ENCODE measurements at regions not wholly inside any gene's neighbourhood (a gene's known extent, or its start where the extent isn't known, plus 50 kb on each side); places are given as distances from the start of the nearest gene placed in this dataset.

- TF ChIP-seq, protein P1, sequence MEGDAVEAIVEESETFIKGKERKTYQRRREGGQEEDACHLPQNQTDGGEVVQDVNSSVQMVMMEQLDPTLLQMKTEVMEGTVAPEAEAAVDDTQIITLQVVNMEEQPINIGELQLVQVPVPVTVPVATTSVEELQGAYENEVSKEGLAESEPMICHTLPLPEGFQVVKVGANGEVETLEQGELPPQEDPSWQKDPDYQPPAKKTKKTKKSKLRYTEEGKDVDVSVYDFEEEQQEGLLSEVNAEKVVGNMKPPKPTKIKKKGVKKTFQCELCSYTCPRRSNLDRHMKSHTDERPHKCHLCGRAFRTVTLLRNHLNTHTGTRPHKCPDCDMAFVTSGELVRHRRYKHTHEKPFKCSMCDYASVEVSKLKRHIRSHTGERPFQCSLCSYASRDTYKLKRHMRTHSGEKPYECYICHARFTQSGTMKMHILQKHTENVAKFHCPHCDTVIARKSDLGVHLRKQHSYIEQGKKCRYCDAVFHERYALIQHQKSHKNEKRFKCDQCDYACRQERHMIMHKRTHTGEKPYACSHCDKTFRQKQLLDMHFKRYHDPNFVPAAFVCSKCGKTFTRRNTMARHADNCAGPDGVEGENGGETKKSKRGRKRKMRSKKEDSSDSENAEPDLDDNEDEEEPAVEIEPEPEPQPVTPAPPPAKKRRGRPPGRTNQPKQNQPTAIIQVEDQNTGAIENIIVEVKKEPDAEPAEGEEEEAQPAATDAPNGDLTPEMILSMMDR (IDR thresholded peaks at IDR 0.05): no peak
- TF ChIP-seq EZH2 (IDR thresholded peaks at IDR 0.05; ENCODE audit: borderline replicate concordance, insufficient read depth, low read depth, low read length, poor library complexity, severe bottlenecking): no peak
Observed at GRCh38 chr6:131488780-131489179, 84.2 kb upstream of the ARG1 start.

Measured in B cell (primary cell).